ENCODE measurements at regions not wholly inside any gene's neighbourhood (a gene's known extent, or its start where the extent isn't known, plus 50 kb on each side); places are given as distances from the start of the nearest gene placed in this dataset.

DNA sequence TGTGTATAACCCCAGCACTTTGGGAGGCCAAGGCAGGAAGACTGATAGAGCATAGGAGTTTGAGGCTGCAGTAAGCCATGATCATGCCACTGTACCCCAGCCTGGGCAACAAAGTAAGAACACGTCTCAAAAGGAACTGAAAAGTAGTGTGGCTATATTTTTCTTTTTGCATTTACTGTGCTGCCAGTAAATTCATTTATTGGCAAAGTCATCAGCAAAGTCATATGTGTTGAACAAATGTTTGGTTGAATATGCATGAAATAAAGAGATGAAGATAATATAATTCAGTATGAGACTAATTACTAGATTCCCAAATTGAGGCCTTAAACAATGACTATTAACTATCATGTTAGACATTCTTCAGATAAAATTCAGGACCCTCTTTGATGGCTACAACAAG, 829.1 kb downstream of the PCDH7 start:
- no TSS peak for BruUV-seq (replicated peaks)
- intact Hi-C loops (cut with micrococcal nuclease; ENCODE audit: unreplicated experiment): loop anchor here (10.0 kb wide), 1 partner anchor 834 kb away; no protein-coding TSS in a partner anchor
- Mint-ChIP-seq H3K36me3 (ENCODE audit: insufficient read depth, unreplicated experiment) (no peaks in the 10 kb centered on the region), H3K4me1 (ENCODE audit: low read depth, unreplicated experiment) (no peaks in the 10 kb centered on the region), H3K9me3 (ENCODE audit: unreplicated experiment) (no peaks in the 10 kb centered on the region), H3K27me3 (ENCODE audit: insufficient read depth, unreplicated experiment) (no peaks in the 10 kb centered on the region), H3K4me3 (ENCODE audit: unreplicated experiment) (no peak overlapping the region), H3K27ac (ENCODE audit: unreplicated experiment) (no peak overlapping the region)
- CTCF ChIA-PET: no interaction called here
- no peaks in the 10 kb centered on the region for H3K27me3 ChIP-seq (replicated peaks; ENCODE audit: control insufficient read depth, insufficient read depth, low read length)
- no peak for DNase-seq
- no peaks in the 10 kb centered on the region for H3K36me3 ChIP-seq (ENCODE audit: control insufficient read depth, insufficient read depth, low read length)
- POLR2A ChIA-PET: no interaction called here
- H3K9me3 ChIP-seq: no peaks in the 10 kb centered on the region
- TF ChIP-seq, protein P1, sequence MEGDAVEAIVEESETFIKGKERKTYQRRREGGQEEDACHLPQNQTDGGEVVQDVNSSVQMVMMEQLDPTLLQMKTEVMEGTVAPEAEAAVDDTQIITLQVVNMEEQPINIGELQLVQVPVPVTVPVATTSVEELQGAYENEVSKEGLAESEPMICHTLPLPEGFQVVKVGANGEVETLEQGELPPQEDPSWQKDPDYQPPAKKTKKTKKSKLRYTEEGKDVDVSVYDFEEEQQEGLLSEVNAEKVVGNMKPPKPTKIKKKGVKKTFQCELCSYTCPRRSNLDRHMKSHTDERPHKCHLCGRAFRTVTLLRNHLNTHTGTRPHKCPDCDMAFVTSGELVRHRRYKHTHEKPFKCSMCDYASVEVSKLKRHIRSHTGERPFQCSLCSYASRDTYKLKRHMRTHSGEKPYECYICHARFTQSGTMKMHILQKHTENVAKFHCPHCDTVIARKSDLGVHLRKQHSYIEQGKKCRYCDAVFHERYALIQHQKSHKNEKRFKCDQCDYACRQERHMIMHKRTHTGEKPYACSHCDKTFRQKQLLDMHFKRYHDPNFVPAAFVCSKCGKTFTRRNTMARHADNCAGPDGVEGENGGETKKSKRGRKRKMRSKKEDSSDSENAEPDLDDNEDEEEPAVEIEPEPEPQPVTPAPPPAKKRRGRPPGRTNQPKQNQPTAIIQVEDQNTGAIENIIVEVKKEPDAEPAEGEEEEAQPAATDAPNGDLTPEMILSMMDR (IDR thresholded peaks at IDR 0.05; ENCODE audit: insufficient read depth in 1 of 2, low read depth in 1 of 2, low read length in 1 of 2, severe bottlenecking in 1 of 2, unreplicated experiment in 1 of 2): no peak
- H3K4me3 ChIP-seq (ENCODE audit: low read depth, low read length): no peak overlapping the region
- no peaks in the 10 kb centered on the region for H3K4me1 ChIP-seq

DNA sequence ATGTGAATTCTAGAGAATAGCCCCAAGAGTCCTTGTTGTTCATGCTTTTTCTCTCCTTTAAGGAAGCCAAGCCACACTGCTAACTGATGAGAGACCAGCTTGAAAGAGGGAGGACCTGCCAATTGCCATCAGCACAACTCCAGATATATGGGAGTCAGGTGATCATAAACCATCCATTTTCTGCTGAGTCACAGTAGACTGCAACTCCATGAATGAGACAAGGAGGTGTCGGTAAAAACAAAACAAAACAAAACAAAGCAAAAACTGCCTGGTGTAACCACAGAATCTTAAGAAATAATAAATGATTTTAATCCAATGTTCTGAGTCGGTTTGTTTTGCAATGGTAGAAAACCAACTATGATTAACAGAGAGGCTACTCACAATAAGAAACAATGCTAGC, 837.3 kb downstream of the PCDH7 start:
- POLR2A ChIA-PET: no interaction called here
- intact Hi-C loops (cut with micrococcal nuclease; ENCODE audit: unreplicated experiment): no loop called here
- H3K4me3 ChIP-seq (ENCODE audit: low read depth, low read length): no peak overlapping the region
- BruUV-seq (replicated peaks): no TSS peak
- Mint-ChIP-seq H3K36me3 (ENCODE audit: insufficient read depth, unreplicated experiment) (no peaks in the 10 kb centered on the region), H3K27ac (ENCODE audit: unreplicated experiment) (no peak overlapping the region), H3K4me1 (ENCODE audit: low read depth, unreplicated experiment) (no peaks in the 10 kb centered on the region), H3K4me3 (ENCODE audit: unreplicated experiment) (no peak overlapping the region), H3K9me3 (ENCODE audit: unreplicated experiment) (no peaks in the 10 kb centered on the region), H3K27me3 (ENCODE audit: insufficient read depth, unreplicated experiment) (no peaks in the 10 kb centered on the region)
- DNase-seq: no peak
- no peaks in the 10 kb centered on the region for H3K4me1 ChIP-seq
- no peaks in the 10 kb centered on the region for H3K9me3 ChIP-seq
- CTCF ChIA-PET: no interaction called here
- no peaks in the 10 kb centered on the region for H3K27me3 ChIP-seq (replicated peaks; ENCODE audit: control insufficient read depth, insufficient read depth, low read length)
- TF ChIP-seq, protein P1 (IDR thresholded peaks at IDR 0.05; ENCODE audit: insufficient read depth in 1 of 2, low read depth in 1 of 2, low read length in 1 of 2, severe bottlenecking in 1 of 2, unreplicated experiment in 1 of 2): no peak
- H3K36me3 ChIP-seq (ENCODE audit: control insufficient read depth, insufficient read depth, low read length): no peaks in the 10 kb centered on the region

DNA sequence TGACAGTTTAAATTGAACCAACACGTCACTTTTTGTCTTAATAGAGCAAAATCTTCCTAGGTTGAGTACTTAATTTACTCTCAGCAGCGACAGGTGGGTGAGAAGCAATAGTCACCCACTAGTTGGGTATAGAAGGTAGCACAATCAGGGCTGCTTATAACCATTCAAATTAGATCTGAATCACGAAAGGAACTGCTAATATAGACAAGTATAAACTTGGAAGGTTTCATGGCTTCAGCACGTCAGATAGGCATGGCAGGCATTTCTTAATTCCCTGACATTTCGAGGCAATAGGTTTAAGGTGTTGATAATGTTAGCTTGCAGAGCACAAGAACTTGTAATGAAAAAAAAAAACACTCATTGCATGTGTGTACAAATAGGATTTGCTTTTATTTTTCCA, 853.4 kb downstream of the PCDH7 start:
- H3K4me1 ChIP-seq: no peaks in the 10 kb centered on the region
- intact Hi-C loops (cut with micrococcal nuclease; ENCODE audit: unreplicated experiment): no loop called here
- no peak overlapping the region for H3K27ac Mint-ChIP-seq (ENCODE audit: unreplicated experiment)
- DNase-seq: no peak
- TF ChIP-seq, protein P1 (IDR thresholded peaks at IDR 0.05; ENCODE audit: insufficient read depth in 1 of 2, low read depth in 1 of 2, low read length in 1 of 2, severe bottlenecking in 1 of 2, unreplicated experiment in 1 of 2): no peak
- H3K4me3 Mint-ChIP-seq (ENCODE audit: unreplicated experiment): no peak overlapping the region
- ChIA-PET CTCF (no interaction called here), POLR2A (no interaction called here)
- no TSS peak for BruUV-seq (replicated peaks)
- no peaks in the 10 kb centered on the region for H3K27me3 ChIP-seq (replicated peaks; ENCODE audit: control insufficient read depth, insufficient read depth, low read length)
- no peak overlapping the region for H3K4me3 ChIP-seq (ENCODE audit: low read depth, low read length)
- no peaks in the 10 kb centered on the region for H3K36me3 ChIP-seq (ENCODE audit: control insufficient read depth, insufficient read depth, low read length)
- H3K36me3 Mint-ChIP-seq (ENCODE audit: insufficient read depth, unreplicated experiment): no peaks in the 10 kb centered on the region
- H3K9me3 ChIP-seq: no peaks in the 10 kb centered on the region
- H3K9me3 Mint-ChIP-seq (ENCODE audit: unreplicated experiment): no peaks in the 10 kb centered on the region
- no peaks in the 10 kb centered on the region for H3K27me3 Mint-ChIP-seq (ENCODE audit: insufficient read depth, unreplicated experiment)
- H3K4me1 Mint-ChIP-seq (ENCODE audit: low read depth, unreplicated experiment): no peaks in the 10 kb centered on the region

Measured in Caco-2 (cell line).